GM18909 (cell line): ENCODE measurements at regions not wholly inside any gene's neighbourhood (a gene's known extent, or its start where the extent isn't known, plus 50 kb on each side); places are given as distances from the start of the nearest gene placed in this dataset.

Source experiments
- ATAC-seq: cut with Tn5 transposase; IDR thresholded peaks from one replicate; pipeline ENCODE4 v1.9.1; 2021; ENCODE audit warnings: mild to moderate bottlenecking; ENCODE audit not compliant: unreplicated experiment, poor library complexity

GRCh38 chr4:38308728-38309311, 348.6 kb downstream of the PTTG2 start:
- no peak for ATAC-seq

GRCh38 chr4:38309471-38309870, 349.3 kb downstream of the PTTG2 start:
- no peak for ATAC-seq

GRCh38 chr4:38310446-38311043, 350.3 kb downstream of the PTTG2 start:
- ATAC-seq = peak; percentile 91

- no peak for ATAC-seq
Measured at GRCh38 chr4:38311495-38312126, 351.4 kb downstream of the PTTG2 start.

GRCh38 chr4:38313175-38313574, 350.8 kb upstream of the KLF3 start:
- no peak for ATAC-seq

- no peak for ATAC-seq
Measured at GRCh38 chr4:38313999-38314561, 349.9 kb upstream of the KLF3 start.

GRCh38 chr4:38314663-38315062, 349.3 kb upstream of the KLF3 start:
- ATAC-seq = no peak

- ATAC-seq = no peak
Measured at GRCh38 chr4:38315286-38315685, 348.7 kb upstream of the KLF3 start.

GRCh38 chr4:38316045-38316444, 348.0 kb upstream of the KLF3 start:
- no peak for ATAC-seq

- no peak for ATAC-seq
Measured at GRCh38 chr4:38317041-38317674, 346.8 kb upstream of the KLF3 start.

GRCh38 chr4:38318737-38319455, 345.1 kb upstream of the KLF3 start:
- peak; percentile 92 for ATAC-seq

GRCh38 chr4:38319456-38320342, 344.3 kb upstream of the KLF3 start:
- peak; percentile 53 for ATAC-seq

- no peak for ATAC-seq
Measured at GRCh38 chr4:38320343-38320695, 343.7 kb upstream of the KLF3 start.

- no peak for ATAC-seq
Measured at GRCh38 chr4:38320833-38321232, 343.2 kb upstream of the KLF3 start.

GRCh38 chr4:38322714-38323113, 341.3 kb upstream of the KLF3 start:
- no peak for ATAC-seq

- ATAC-seq = no peak
Measured at GRCh38 chr4:38323141-38323641, 340.8 kb upstream of the KLF3 start.

- ATAC-seq = no peak
Measured at GRCh38 chr4:38324861-38325628, 339.0 kb upstream of the KLF3 start.

- ATAC-seq = no peak
Measured at GRCh38 chr4:38325629-38325913, 338.4 kb upstream of the KLF3 start.

- no peak for ATAC-seq
Measured at GRCh38 chr4:38326499-38326898, 337.5 kb upstream of the KLF3 start.
